NOMO-1 treated with dmso at 0.1 percent for 144 hours (cell line): ENCODE measurements at regions not wholly inside any gene's neighbourhood (a gene's known extent, or its start where the extent isn't known, plus 50 kb on each side); places are given as distances from the start of the nearest gene placed in this dataset.
"Not testable (repeated sequence)": the region's sequence is repeated elsewhere in the genome, so short reads cannot be mapped to it uniquely, and the experiment has no call there.

ENCODE experiments used
- DNase-seq: peaks from one replicate; lab custom pipeline; 2025; ENCODE audit not compliant: unreplicated experiment; lab: John Stamatoyannopoulos, UW

- DNase-seq: no peak
Observed at GRCh38 chr20:12786276-12786675, 222.5 kb upstream of the SPTLC3 start.

DNA sequence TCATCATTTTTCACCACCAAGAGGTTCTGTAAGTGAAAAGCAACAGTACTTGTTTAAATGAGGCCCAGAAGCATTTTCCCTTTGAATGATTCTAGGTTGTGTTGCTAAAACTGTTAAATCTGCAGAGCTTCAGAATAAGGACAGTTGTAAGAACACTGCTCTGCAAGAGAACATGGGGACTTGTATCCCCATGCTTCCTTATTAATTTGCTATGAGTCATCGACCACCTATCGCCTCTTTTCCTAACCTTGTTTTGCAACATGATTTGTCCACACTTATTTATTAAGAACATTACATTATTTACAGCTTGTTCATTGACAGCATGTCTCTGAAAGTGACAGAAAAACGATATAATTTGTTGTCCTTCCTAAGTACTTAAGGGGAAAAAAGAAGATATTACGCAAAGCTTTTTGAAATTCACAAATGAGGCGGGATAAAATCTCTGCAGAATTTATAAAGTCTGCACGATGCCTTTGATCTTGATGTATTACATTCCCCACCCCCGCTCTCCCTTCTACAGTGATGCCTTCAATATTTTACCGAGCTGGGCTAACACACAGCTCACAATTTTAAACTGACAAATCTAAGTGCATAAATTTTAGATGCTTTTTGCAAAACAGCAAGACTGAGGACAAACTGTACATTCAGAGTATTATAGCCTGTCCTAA is 220.0 kb upstream of the SPTLC3 start:
- no peak for DNase-seq

GRCh38 chr20:12790859-12791258 is 217.9 kb upstream of the SPTLC3 start:
- no peak for DNase-seq

DNA sequence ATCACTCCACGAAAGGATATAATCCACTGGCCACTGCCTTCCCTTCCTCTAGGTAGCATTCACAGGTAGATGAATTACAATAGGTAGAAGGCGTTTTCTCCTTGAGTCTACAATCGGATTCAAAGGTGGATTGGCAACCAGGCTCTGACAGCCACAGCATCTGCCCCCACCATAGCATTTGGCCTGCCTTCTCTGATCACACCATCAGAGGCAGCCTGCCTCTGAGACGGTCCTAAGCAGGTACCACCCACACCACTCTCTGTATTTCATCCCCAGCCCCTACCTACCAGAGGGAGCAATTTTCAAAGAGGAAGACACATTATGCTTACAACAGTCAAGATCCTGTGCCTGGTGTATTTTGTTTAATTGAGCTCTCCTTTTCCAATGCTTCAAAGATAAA is 210.5 kb upstream of the SPTLC3 start:
- DNase-seq: no peak

- no peak for DNase-seq
Observed at GRCh38 chr20:12808006-12808567, 200.7 kb upstream of the SPTLC3 start.

DNA sequence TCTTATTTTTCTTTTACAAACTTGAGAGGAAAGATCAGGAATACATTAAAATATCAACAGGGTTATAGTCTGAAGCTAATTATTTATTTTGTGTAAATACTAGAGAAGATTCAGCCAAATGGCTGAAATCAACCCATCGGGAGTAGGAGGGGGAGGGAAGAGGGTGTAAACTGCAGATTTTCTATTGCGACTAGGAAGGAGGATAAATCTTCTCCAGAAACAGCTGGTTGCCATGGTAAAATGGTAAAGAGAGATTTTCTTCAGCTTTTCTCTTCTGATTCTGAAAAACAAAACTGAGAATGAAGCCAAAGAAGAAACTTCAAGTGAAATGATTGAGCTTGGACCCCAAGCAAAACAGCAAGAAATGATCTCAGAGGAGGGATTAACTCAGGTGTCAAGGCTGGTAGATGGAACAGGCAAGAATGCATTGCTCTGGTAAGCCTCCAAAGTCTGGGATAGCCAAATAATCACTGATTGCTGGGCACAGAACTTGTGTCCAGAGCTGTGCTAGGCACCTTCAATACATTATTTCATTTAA is 193.5 kb upstream of the SPTLC3 start:
- DNase-seq: no peak

- DNase-seq: no peak
Observed at GRCh38 chr20:12815778-12816408, 192.9 kb upstream of the SPTLC3 start.

DNA sequence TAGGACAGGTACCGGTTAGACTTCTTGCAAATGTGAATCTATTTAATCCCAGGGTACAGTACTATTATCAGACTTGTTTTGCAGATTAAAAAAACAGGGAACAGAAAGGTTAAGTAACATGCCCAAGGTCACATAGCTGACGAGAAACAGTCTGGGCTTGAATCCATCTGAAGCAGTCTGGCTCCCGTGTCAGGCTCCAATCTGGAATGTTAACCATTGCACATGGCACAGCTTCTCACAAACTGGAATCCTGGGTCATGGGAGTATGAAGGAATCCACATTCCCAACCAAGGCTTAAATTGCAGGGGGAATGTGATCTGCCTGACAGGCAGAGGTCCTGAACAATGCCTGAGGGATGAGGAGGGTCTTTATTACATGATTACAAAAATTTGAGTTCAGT is 187.5 kb upstream of the SPTLC3 start:
- DNase-seq: no peak

DNA sequence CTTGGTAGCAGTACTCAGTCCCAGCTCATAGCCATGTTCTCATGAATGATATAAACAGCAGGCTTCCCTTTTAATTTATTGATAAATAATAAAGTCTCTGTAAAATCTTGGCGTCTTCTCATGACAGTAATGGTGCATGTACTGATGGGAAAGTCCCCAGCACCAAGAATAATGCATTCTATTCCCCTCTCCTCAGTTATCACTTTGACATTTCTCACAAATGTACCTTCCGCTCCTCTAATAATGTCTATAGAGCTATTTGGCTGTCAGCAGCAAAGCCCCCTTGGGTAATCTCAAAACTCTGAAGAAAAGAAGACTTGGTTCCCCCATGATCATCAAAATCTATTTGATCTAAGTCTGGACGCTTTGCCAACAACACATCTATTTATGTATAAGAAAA is 185.0 kb upstream of the SPTLC3 start:
- DNase-seq: no peak

GRCh38 chr20:12824328-12825225 is 184.2 kb upstream of the SPTLC3 start:
- DNase-seq: no peak

GRCh38 chr20:12825226-12825595 is 183.6 kb upstream of the SPTLC3 start:
- DNase-seq: no peak

- DNase-seq: no peak
Observed at GRCh38 chr20:12827816-12828385, 180.9 kb upstream of the SPTLC3 start.

- DNase-seq: no peak
Observed at GRCh38 chr20:12829170-12829569, 179.6 kb upstream of the SPTLC3 start.

- no peak for DNase-seq
Observed at GRCh38 chr20:12833861-12834260, 174.9 kb upstream of the SPTLC3 start.

DNA sequence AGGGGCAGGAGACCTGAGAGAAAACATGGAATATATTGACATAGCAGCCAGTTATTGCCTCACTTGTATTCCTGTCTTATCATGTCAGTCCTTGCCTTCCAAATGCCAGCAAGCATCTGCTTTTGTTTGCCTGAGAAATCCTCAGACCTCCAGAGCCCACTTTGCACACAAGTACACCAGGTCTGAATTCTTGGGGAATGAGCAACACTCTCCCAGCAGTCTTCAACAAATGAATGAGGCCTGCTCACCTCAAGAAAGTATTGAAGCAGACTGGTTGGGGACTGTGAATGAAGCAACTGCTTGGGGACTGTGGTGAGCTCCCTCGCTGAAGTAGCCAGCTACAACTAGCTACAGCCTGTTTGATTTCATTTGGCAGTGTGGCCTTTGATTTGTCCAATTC is 172.8 kb upstream of the SPTLC3 start:
- DNase-seq: no peak

GRCh38 chr20:12837646-12838045 is 171.1 kb upstream of the SPTLC3 start:
- DNase-seq: no peak

DNA sequence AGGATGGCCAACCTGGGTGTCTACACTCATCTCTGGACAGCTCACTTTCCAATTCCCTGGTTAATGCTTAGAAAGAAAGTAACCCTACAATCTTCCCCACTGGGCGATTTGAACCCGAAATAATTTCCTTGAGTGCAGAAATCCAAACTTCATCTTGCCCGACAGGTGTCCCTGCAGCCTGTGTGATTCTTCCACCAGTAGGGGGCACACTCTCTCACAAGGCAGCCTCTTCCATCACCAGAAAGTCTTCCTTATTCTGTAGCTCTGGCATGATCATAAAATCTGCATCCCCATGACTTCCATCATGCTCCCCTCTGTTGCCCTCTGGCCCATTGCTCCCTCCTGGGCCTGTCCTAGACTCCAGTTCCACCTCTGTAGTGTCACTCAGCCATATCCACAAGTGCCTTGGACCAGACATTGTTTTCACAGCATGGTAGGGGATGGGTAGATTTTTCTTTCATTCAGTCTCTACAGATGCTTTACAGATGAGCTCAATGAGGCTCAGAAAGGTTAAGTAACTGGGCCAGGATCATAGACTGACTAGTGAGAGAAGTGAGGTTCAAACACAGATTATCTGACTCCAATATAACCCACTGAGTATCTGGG is 170.4 kb upstream of the SPTLC3 start:
- DNase-seq: no peak

- no peak for DNase-seq
Observed at GRCh38 chr20:12847872-12848271, 160.9 kb upstream of the SPTLC3 start.

DNA sequence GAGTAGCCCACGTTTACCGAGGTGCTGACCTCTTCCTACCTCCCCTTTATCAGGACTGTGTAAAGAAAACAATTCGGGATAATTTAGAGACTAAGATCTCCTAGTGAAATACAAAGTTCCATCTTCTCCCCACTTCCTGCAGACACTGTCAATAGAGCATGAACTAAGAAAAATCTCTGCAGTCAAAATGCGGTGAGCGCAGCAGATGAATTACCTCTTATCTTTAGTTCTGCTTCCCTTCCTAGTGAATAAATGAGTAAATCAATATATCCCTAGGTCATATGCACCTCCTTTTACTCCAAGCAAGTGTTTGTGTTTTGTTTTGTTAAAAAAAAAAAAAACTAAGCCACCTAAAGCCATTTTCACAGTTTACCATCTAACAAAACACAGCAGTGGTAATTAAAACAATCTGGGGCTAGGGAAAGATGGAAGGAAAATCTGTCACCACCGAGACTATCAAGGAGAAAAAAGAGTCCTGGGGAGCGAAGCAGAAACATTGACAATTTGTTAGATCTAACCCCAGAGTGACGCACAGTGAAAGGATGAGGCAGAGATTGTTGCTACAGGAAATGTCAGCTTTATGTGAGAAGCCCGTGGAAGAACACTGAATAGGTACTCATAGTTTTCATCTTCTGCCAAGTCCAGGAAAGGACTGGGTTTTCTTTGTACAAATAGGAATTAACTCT is 159.4 kb upstream of the SPTLC3 start:
- no peak for DNase-seq

DNA sequence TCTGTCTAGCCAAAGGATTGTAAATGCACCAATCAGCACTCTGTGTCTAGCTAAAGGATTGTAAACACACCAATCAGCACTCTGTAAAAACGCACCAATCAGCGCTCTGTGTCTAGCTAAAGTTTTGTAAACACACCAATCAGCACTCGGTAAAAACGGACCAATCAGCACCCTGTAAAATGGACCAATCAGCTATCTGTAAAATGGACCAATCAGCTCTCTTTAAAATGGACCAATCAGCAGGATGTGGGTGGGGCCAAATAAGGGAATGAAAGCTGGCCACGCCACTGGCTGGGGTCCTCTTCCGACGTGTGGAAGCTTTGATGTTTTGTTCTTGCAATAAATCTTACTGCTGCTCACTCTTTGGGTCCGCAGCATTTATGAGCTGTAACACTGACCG is 151.1 kb upstream of the SPTLC3 start:
- not testable (repeated sequence) for DNase-seq
